Trophoblast cell (in vitro differentiated cells and primary cell): ENCODE measurements at regions not wholly inside any gene's neighbourhood (a gene's known extent, or its start where the extent isn't known, plus 50 kb on each side); places are given as distances from the start of the nearest gene placed in this dataset.
"Not testable (repeated sequence)": the region's sequence is repeated elsewhere in the genome, so short reads cannot be mapped to it uniquely, and the experiment has no call there.

ENCODE experiments used
- DNase-seq, 2 donors: peaks; one replicate each; pipeline ENCODE4 v3.0.0-alpha.2; 2016
- H2AFZ ChIP-seq: 2 replicates; pipeline ENCODE4 v1.6.1; 2013; ENCODE audit warnings: low read length, moderate library complexity, mild to moderate bottlenecking; ENCODE audit not compliant: insufficient read depth, poor library complexity
- H2AK5ac ChIP-seq: 2 replicates; pipeline ENCODE4 v1.6.1; 2013; ENCODE audit warnings: mild to moderate bottlenecking, low read length
- H2BK120ac ChIP-seq: 2 replicates; pipeline ENCODE4 v1.6.1; 2013; ENCODE audit warnings: low read length, mild to moderate bottlenecking, moderate library complexity; ENCODE audit not compliant: insufficient read depth, poor library complexity
- H2BK12ac ChIP-seq: 2 replicates; pipeline ENCODE4 v1.6.1; 2013; ENCODE audit warnings: mild to moderate bottlenecking, low read length, moderate library complexity
- H2BK5ac ChIP-seq: 2 replicates; pipeline ENCODE4 v1.6.1; 2013; ENCODE audit warnings: low read length, low read depth, moderate library complexity, mild to moderate bottlenecking; ENCODE audit not compliant: poor library complexity
- H3K14ac ChIP-seq: 2 replicates; pipeline ENCODE4 v1.6.1; 2013; ENCODE audit warnings: mild to moderate bottlenecking, low read length
- H3K18ac ChIP-seq: 2 replicates; pipeline ENCODE4 v1.6.1; 2013; ENCODE audit warnings: mild to moderate bottlenecking, low read length
- H3K23ac ChIP-seq: 2 replicates; pipeline ENCODE4 v1.6.1; 2013; ENCODE audit warnings: low read length
- H3K27ac ChIP-seq: 2 replicates; pipeline ENCODE4 v1.5.1; 2013; ENCODE audit warnings: low read depth, mild to moderate bottlenecking, inconsistent platforms, low read length, moderate library complexity
- H3K27me3 ChIP-seq: 2 replicates; pipeline ENCODE4 v1.6.1; 2013; ENCODE audit warnings: inconsistent platforms, mild to moderate bottlenecking, low read length, moderate library complexity; ENCODE audit not compliant: insufficient read depth
- H3K36me3 ChIP-seq, 2 experiments: 1 replicate in 1 of 2; 2 replicates in 1 of 2; pipeline ENCODE4 v1.6.1; 2013; ENCODE audit warnings: low read length in 2 of 2, mild to moderate bottlenecking in 2 of 2, moderate library complexity in 1 of 2; ENCODE audit not compliant: insufficient read depth in 2 of 2, control insufficient read depth in 1 of 2
- H3K4ac ChIP-seq: 2 replicates; pipeline ENCODE4 v1.6.1; 2013; ENCODE audit warnings: low read depth, mild to moderate bottlenecking, low read length, moderate library complexity
- H3K4me1 ChIP-seq, 2 experiments: 1 replicate in 1 of 2; 2 replicates in 1 of 2; pipeline ENCODE4 v1.6.1; 2013; ENCODE audit warnings: low read length in 2 of 2, mild to moderate bottlenecking in 2 of 2, moderate library complexity in 1 of 2; ENCODE audit not compliant: insufficient read depth in 2 of 2, control insufficient read depth in 1 of 2
- H3K4me2 ChIP-seq: 2 replicates; pipeline ENCODE4 v1.6.1; 2013; ENCODE audit warnings: inconsistent platforms, mild to moderate bottlenecking, low read length, moderate library complexity
- H3K4me3 ChIP-seq: 2 replicates; pipeline ENCODE4 v1.5.1; 2013; ENCODE audit warnings: mild to moderate bottlenecking, low read depth, low read length, inconsistent platforms
- H3K79me1 ChIP-seq: one replicate; pipeline ENCODE4 v1.6.1; 2013; ENCODE audit warnings: low read length
- H3K79me2 ChIP-seq: 2 replicates; pipeline ENCODE4 v1.6.1; 2013; ENCODE audit warnings: low read length, mild to moderate bottlenecking; ENCODE audit not compliant: control insufficient read depth, insufficient read depth, poor library complexity
- H3K9ac ChIP-seq: 2 replicates; pipeline ENCODE4 v1.6.1; 2013; ENCODE audit warnings: mild to moderate bottlenecking, low read length
- H3K9me3 ChIP-seq: 2 replicates; pipeline ENCODE4 v1.6.1; 2013; ENCODE audit warnings: low read depth, mild to moderate bottlenecking, control low read depth, inconsistent platforms, low read length; ENCODE audit not compliant: insufficient read depth
- H4K12ac ChIP-seq: 2 replicates; pipeline ENCODE4 v1.6.1; 2013; ENCODE audit warnings: low read depth, mild to moderate bottlenecking, low read length, moderate library complexity
- H4K8ac ChIP-seq: 2 replicates; pipeline ENCODE4 v1.6.1; 2013; ENCODE audit warnings: low read depth, mild to moderate bottlenecking, low read length, moderate library complexity
- H4K91ac ChIP-seq: one replicate; pipeline ENCODE4 v1.6.1; 2013; ENCODE audit warnings: low read depth, mild to moderate bottlenecking, low read length, moderate library complexity
- WGBS: extraction: QIAGEN DNeasy Blood & Tissue Kit; methylation state at CpG from one replicate; pipeline ENCODE4 v1.1.7; 2013; ENCODE audit warnings: missing lambda C conversion rate; ENCODE audit not compliant: insufficient read length, insufficient coverage; ENCODE audit errors: extremely low coverage; 5-methylcytosine and 5-hydroxymethylcytosine counted together

GRCh38 chr13:71350886-71351285 lies 516.1 kb downstream of the DACH1 start:
- no peak overlapping the region for H4K12ac ChIP-seq
- H2BK12ac ChIP-seq: no peak overlapping the region
- H3K4ac ChIP-seq: no peak overlapping the region
- H3K4me3 ChIP-seq: no peak overlapping the region
- H3K79me2 ChIP-seq: no peaks in the 10 kb centered on the region
- no peak overlapping the region for H4K8ac ChIP-seq
- no peaks in the 10 kb centered on the region for H3K36me3 ChIP-seq
- no peak overlapping the region for H2BK120ac ChIP-seq
- H3K4me2 ChIP-seq: no peak overlapping the region
- H3K9ac ChIP-seq: no peak overlapping the region
- H3K18ac ChIP-seq: no peak overlapping the region
- no peak overlapping the region for H2AK5ac ChIP-seq
- no peak overlapping the region for H3K27ac ChIP-seq
- no peaks in the 10 kb centered on the region for H3K79me1 ChIP-seq
- no peak overlapping the region for H3K14ac ChIP-seq
- no peaks in the 10 kb centered on the region for H3K4me1 ChIP-seq
- no peak overlapping the region for H4K91ac ChIP-seq
- no peak for DNase-seq
- H3K23ac ChIP-seq: no peak overlapping the region
- no peak overlapping the region for H2BK5ac ChIP-seq
- H2AFZ ChIP-seq: no peak overlapping the region
- H3K27me3 ChIP-seq: no peaks in the 10 kb centered on the region
- no peaks in the 10 kb centered on the region for H3K9me3 ChIP-seq
- no CpG with 5 or more reads among the region's 2 CpGs for WGBS

GRCh38 chr13:71345856-71346255 lies 521.1 kb downstream of the DACH1 start:
- H4K91ac ChIP-seq, H3K9me3 ChIP-seq, H3K27me3 ChIP-seq, H3K79me1 ChIP-seq, H3K4me2 ChIP-seq, H2AK5ac ChIP-seq, H4K8ac ChIP-seq, H3K4me1 ChIP-seq, H3K9ac ChIP-seq, H2AFZ ChIP-seq, DNase-seq, H3K14ac ChIP-seq, H3K23ac ChIP-seq, H2BK5ac ChIP-seq, H3K79me2 ChIP-seq, H3K4me3 ChIP-seq, H2BK120ac ChIP-seq, H3K27ac ChIP-seq, H4K12ac ChIP-seq, H2BK12ac ChIP-seq, H3K18ac ChIP-seq, H3K4ac ChIP-seq, H3K36me3 ChIP-seq: not testable (repeated sequence)
- no CpG with 5 or more reads among the region's 4 CpGs for WGBS

GRCh38 chr13:71339736-71340135 lies 527.3 kb downstream of the DACH1 start:
- no peak overlapping the region for H2BK12ac ChIP-seq
- no peak overlapping the region for H3K18ac ChIP-seq
- H4K12ac ChIP-seq: no peak overlapping the region
- H3K79me1 ChIP-seq: no peaks in the 10 kb centered on the region
- no peaks in the 10 kb centered on the region for H3K36me3 ChIP-seq
- no peak overlapping the region for H2BK5ac ChIP-seq
- H2AK5ac ChIP-seq: no peak overlapping the region
- no peak overlapping the region for H3K4me2 ChIP-seq
- no peaks in the 10 kb centered on the region for H3K4me1 ChIP-seq
- no peak overlapping the region for H2AFZ ChIP-seq
- no peak overlapping the region for H3K23ac ChIP-seq
- no peak overlapping the region for H3K27ac ChIP-seq
- no peak overlapping the region for H4K8ac ChIP-seq
- no peak for DNase-seq
- no CpG with 5 or more reads among the region's 1 CpG for WGBS
- H3K4ac ChIP-seq: no peak overlapping the region
- H3K14ac ChIP-seq: no peak overlapping the region
- no peak overlapping the region for H3K9ac ChIP-seq
- H3K4me3 ChIP-seq: no peak overlapping the region
- H3K79me2 ChIP-seq: no peaks in the 10 kb centered on the region
- no peaks in the 10 kb centered on the region for H3K27me3 ChIP-seq
- H3K9me3 ChIP-seq: no peaks in the 10 kb centered on the region
- no peak overlapping the region for H2BK120ac ChIP-seq
- no peak overlapping the region for H4K91ac ChIP-seq

- H2BK12ac ChIP-seq: no peak overlapping the region
- no peak overlapping the region for H3K4ac ChIP-seq
- no peaks in the 10 kb centered on the region for H3K79me2 ChIP-seq
- no peak for DNase-seq
- H3K36me3 ChIP-seq: no peaks in the 10 kb centered on the region
- no peak overlapping the region for H2BK120ac ChIP-seq
- no CpG with 5 or more reads among the region's 1 CpG for WGBS
- H4K91ac ChIP-seq: no peak overlapping the region
- no peak overlapping the region for H4K12ac ChIP-seq
- H3K79me1 ChIP-seq: no peaks in the 10 kb centered on the region
- H3K9ac ChIP-seq: no peak overlapping the region
- H3K23ac ChIP-seq: no peak overlapping the region
- no peak overlapping the region for H3K27ac ChIP-seq
- no peak overlapping the region for H3K18ac ChIP-seq
- H3K4me3 ChIP-seq: no peak overlapping the region
- H4K8ac ChIP-seq: no peak overlapping the region
- no peak overlapping the region for H3K4me2 ChIP-seq
- H2BK5ac ChIP-seq: no peak overlapping the region
- H3K9me3 ChIP-seq: no peaks in the 10 kb centered on the region
- H3K27me3 ChIP-seq: no peaks in the 10 kb centered on the region
- no peak overlapping the region for H3K14ac ChIP-seq
- no peak overlapping the region for H2AFZ ChIP-seq
- H3K4me1 ChIP-seq: no peaks in the 10 kb centered on the region
- no peak overlapping the region for H2AK5ac ChIP-seq
These were observed 528.0 kb downstream of the DACH1 start for GRCh38 chr13:71339005-71339404.
